Neural progenitor cell (in vitro differentiated cells): ENCODE measurements at regions not wholly inside any gene's neighbourhood (a gene's known extent, or its start where the extent isn't known, plus 50 kb on each side); places are given as distances from the start of the nearest gene placed in this dataset.

ENCODE experiments used
- DNase-seq: peaks from one replicate; pipeline ENCODE4 v3.0.0-alpha.2; 2016; ENCODE audit warnings: low spot score
- H2AFZ ChIP-seq: fragments of 200-600 bp; sonication (generic); replicated peaks from 2 replicates; pipeline ENCODE4 v1.6.1; 2016; ENCODE audit warnings: antibody characterized with exemption
- H3F3A ChIP-seq: fragments of 200-600 bp; sonication (generic); 2 replicates; pipeline ENCODE4 v1.6.1; 2016; ENCODE audit warnings: antibody characterized with exemption, low read depth
- H3K27ac ChIP-seq: fragments of 200-600 bp; sonication (generic); 2 replicates; pipeline ENCODE4 v1.5.1; 2016; ENCODE audit warnings: mild to moderate bottlenecking
- H3K27me3 ChIP-seq: fragments of 200-600 bp; sonication (generic); 2 replicates; pipeline ENCODE4 v1.6.1; 2016; ENCODE audit warnings: mild to moderate bottlenecking, moderate library complexity
- H3K36me3 ChIP-seq: fragments of 200-600 bp; sonication (generic); 2 replicates; pipeline ENCODE4 v1.5.1; 2016
- H3K4me1 ChIP-seq: fragments of 200-600 bp; sonication (generic); 2 replicates; pipeline ENCODE4 v1.6.1; 2016; ENCODE audit warnings: mixed run types
- H3K4me2 ChIP-seq: fragments of 200-600 bp; sonication (generic); 2 replicates; pipeline ENCODE4 v1.6.1; 2016
- H3K4me3 ChIP-seq: fragments of 200-600 bp; sonication (generic); 2 replicates; pipeline ENCODE4 v1.5.1; 2016
- H3K79me2 ChIP-seq: fragments of 200-600 bp; sonication (generic); 2 replicates; pipeline ENCODE4 v1.6.1; 2016; ENCODE audit warnings: low read depth
- H3K9ac ChIP-seq: fragments of 200-600 bp; sonication (generic); 2 replicates; pipeline ENCODE4 v1.6.1; 2016
- H3K9me3 ChIP-seq: fragments of 200-600 bp; sonication (generic); 2 replicates; pipeline ENCODE4 v1.5.1; 2016; ENCODE audit warnings: low read depth
- H4K20me1 ChIP-seq: fragments of 200-600 bp; sonication (generic); 2 replicates; pipeline ENCODE4 v1.6.1; 2016; ENCODE audit warnings: low read depth
- H3K27ac Mint-ChIP-seq: 3 replicates; pipeline ENCODE4 v1.8.0; 2021; ENCODE audit warnings: mixed read lengths
- H3K27me3 Mint-ChIP-seq: 2 replicates; pipeline ENCODE4 v1.8.0; 2022; ENCODE audit warnings: low read depth, mild to moderate bottlenecking, inconsistent platforms, moderate library complexity, mixed read lengths; ENCODE audit not compliant: insufficient read depth
- H3K36me3 Mint-ChIP-seq: 3 replicates; pipeline ENCODE4 v1.8.0; 2021; ENCODE audit warnings: mixed read lengths
- H3K4me1 Mint-ChIP-seq: 3 replicates; pipeline ENCODE4 v1.8.0; 2021; ENCODE audit warnings: mixed read lengths
- H3K4me3 Mint-ChIP-seq: 3 replicates; pipeline ENCODE4 v1.8.0; 2021; ENCODE audit warnings: mild to moderate bottlenecking, moderate library complexity, mixed read lengths
- H3K9me3 Mint-ChIP-seq: 3 replicates; pipeline ENCODE4 v1.8.0; 2020; ENCODE audit warnings: mixed read lengths
- EZH2 ChIP-seq: fragments of 200-600 bp; sonication (generic); IDR thresholded peaks from 2 replicates; pipeline ENCODE4 v1.6.1; 2017; ENCODE audit warnings: antibody characterized with exemption, mild to moderate bottlenecking, moderate library complexity
- EZH2phosphoT487 ChIP-seq: fragments of 200-600 bp; sonication (generic); IDR thresholded peaks from 2 replicates; pipeline ENCODE4 v1.6.1; 2017; ENCODE audit warnings: antibody characterized with exemption
- TF ChIP-seq, protein P1 (sequence below): fragments of 200-600 bp; sonication (generic); IDR thresholded peaks from 2 replicates; pipeline ENCODE4 v1.5.1; 2017; ENCODE audit warnings: antibody characterized with exemption, mild to moderate bottlenecking

DNA sequence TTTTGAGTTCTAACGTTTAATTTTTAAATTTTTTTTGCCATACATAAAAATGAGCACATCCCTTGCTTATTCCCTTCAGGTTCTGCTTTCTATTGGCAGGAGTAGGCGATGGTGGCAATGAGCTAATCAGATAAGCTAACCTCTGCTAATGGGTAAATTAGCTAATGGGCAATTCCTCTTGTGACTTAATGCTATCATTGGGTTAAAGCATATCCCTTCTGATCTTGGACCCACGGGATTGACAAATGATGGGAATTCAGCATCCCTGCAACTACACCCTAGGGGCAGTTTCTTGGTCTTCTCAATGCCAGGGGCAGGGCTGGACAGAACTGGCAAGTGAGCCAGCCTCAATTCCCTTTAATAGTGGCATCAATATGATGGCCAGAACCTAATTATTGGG, 70.2 kb upstream of the IL12B start:
- Histone ChIP-seq H4K20me1 (no peaks in the 10 kb centered on the region), H3K9ac (no peak overlapping the region), H3K79me2 (no peaks in the 10 kb centered on the region), H3F3A (no peaks in the 10 kb centered on the region), H3K9me3 (no peaks in the 10 kb centered on the region), H3K4me1 (no peaks in the 10 kb centered on the region), H3K4me2 (no peak overlapping the region), H3K36me3 (no peaks in the 10 kb centered on the region), H3K27me3 (no peaks in the 10 kb centered on the region), H3K4me3 (no peak overlapping the region), H2AFZ (no peak overlapping the region), H3K27ac (no peak overlapping the region)
- Mint-ChIP-seq H3K36me3 (no peaks in the 10 kb centered on the region), H3K4me1 (peaks cover 8% of the 10 kb centered on the region), H3K27ac (no peak overlapping the region), H3K9me3 (no peaks in the 10 kb centered on the region), H3K27me3 (no peaks in the 10 kb centered on the region), H3K4me3 (no peak overlapping the region)
- DNase-seq, result no peak
- TF ChIP-seq, protein P1, sequence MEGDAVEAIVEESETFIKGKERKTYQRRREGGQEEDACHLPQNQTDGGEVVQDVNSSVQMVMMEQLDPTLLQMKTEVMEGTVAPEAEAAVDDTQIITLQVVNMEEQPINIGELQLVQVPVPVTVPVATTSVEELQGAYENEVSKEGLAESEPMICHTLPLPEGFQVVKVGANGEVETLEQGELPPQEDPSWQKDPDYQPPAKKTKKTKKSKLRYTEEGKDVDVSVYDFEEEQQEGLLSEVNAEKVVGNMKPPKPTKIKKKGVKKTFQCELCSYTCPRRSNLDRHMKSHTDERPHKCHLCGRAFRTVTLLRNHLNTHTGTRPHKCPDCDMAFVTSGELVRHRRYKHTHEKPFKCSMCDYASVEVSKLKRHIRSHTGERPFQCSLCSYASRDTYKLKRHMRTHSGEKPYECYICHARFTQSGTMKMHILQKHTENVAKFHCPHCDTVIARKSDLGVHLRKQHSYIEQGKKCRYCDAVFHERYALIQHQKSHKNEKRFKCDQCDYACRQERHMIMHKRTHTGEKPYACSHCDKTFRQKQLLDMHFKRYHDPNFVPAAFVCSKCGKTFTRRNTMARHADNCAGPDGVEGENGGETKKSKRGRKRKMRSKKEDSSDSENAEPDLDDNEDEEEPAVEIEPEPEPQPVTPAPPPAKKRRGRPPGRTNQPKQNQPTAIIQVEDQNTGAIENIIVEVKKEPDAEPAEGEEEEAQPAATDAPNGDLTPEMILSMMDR, result no peak
- no peak for TF ChIP-seq EZH2phosphoT487
- TF ChIP-seq EZH2, result no peak

DNA sequence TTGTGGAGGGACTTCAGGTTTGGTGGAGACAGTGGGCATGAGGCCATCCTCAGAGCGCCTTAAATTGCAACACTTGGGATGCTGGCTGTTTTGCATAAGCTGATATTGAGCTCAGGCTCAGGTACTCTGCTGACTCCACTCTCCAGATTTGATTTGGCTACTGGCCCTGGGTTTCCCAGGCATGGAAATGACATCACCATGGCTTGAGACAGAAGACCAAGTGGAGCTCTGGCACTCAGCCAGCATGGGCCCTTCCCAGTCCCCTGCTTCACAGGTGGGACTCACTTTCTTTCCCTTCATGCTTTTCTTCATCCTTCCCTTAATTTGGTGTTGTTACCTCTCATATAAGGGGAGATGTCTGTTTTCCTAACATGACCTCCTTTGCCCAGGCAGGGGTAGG, 72.0 kb upstream of the IL12B start:
- Mint-ChIP-seq H3K27me3 (no peaks in the 10 kb centered on the region), H3K4me1 (peaks cover 14% of the 10 kb centered on the region), H3K27ac (no peak overlapping the region), H3K36me3 (no peaks in the 10 kb centered on the region), H3K9me3 (no peaks in the 10 kb centered on the region), H3K4me3 (no peak overlapping the region)
- no peak for DNase-seq
- TF ChIP-seq EZH2, result no peak
- TF ChIP-seq, protein P1, result no peak
- no peak for TF ChIP-seq EZH2phosphoT487
- Histone ChIP-seq H3K27ac (no peak overlapping the region), H2AFZ (no peak overlapping the region), H3K9me3 (no peaks in the 10 kb centered on the region), H3K4me3 (no peak overlapping the region), H3K4me2 (no peak overlapping the region), H3F3A (no peaks in the 10 kb centered on the region), H4K20me1 (no peaks in the 10 kb centered on the region), H3K4me1 (no peaks in the 10 kb centered on the region), H3K79me2 (no peaks in the 10 kb centered on the region), H3K36me3 (no peaks in the 10 kb centered on the region), H3K27me3 (no peaks in the 10 kb centered on the region), H3K9ac (no peak overlapping the region)

DNA sequence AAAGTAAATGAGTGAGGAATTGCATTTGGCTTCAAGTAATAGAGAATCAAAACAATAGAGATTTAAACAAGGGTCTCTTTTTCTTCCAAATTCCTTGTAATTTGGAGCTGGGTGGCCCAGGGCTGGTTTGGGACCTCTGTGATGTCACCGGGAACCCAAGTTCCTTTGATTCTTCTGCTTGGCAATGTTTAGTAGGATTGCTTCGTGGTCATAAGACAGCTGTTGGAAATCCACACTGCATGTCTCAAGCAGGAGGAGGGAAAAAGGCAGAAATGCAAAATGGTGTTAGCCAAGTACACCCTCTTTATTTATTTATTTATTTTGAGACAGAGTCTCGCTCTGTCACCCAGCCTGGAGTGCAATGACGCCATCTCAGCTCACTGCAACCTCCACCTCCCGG, 72.6 kb upstream of the IL12B start:
- Histone ChIP-seq H3F3A (no peaks in the 10 kb centered on the region), H3K27ac (no peak overlapping the region), H3K9me3 (no peaks in the 10 kb centered on the region), H3K27me3 (no peaks in the 10 kb centered on the region), H3K9ac (no peak overlapping the region), H3K4me2 (no peak overlapping the region), H3K79me2 (no peaks in the 10 kb centered on the region), H3K4me1 (peaks cover 5% of the 10 kb centered on the region), H3K4me3 (no peak overlapping the region), H2AFZ (no peak overlapping the region), H3K36me3 (no peaks in the 10 kb centered on the region), H4K20me1 (no peaks in the 10 kb centered on the region)
- Mint-ChIP-seq H3K27me3 (no peaks in the 10 kb centered on the region), H3K36me3 (no peaks in the 10 kb centered on the region), H3K4me1 (peaks cover 20% of the 10 kb centered on the region), H3K4me3 (no peak overlapping the region), H3K9me3 (no peaks in the 10 kb centered on the region), H3K27ac (no peak overlapping the region)
- no peak for DNase-seq
- TF ChIP-seq EZH2phosphoT487, result no peak
- TF ChIP-seq, protein P1, result no peak
- TF ChIP-seq EZH2, result no peak
